HL-60 (cell line): ENCODE measurements at regions not wholly inside any gene's neighbourhood (a gene's known extent, or its start where the extent isn't known, plus 50 kb on each side); places are given as distances from the start of the nearest gene placed in this dataset.

Experiments used
- DNase-seq, 2 experiments: peaks; one replicate each; pipeline ENCODE4 v3.0.0-alpha.2; 2010 to 2020; ENCODE audit warnings: low read depth in 1 of 2, low spot score in 1 of 2
- H3K27ac ChIP-seq: fragments of 250-450 bp; sonication (Bioruptor Pico); replicated peaks from 2 replicates; pipeline ENCODE4 v1.5.1; 2020; ENCODE audit warnings: mild to moderate bottlenecking, moderate library complexity
- H3K27me3 ChIP-seq: fragments of 250-450 bp; sonication (Bioruptor Pico); 2 replicates; pipeline ENCODE4 v1.5.1; 2021; ENCODE audit warnings: mild to moderate bottlenecking, moderate library complexity; ENCODE audit not compliant: insufficient read depth, poor library complexity, severe bottlenecking
- H3K4me3 ChIP-seq: replicated peaks from 2 replicates; pipeline ENCODE4 v1.5.1; 2011; ENCODE audit warnings: mild to moderate bottlenecking, control low read depth, low read length; ENCODE audit not compliant: insufficient read depth
- GABPA ChIP-seq: IDR thresholded peaks from 2 replicates; pipeline ENCODE4 v1.6.1; 2012; ENCODE audit warnings: low read depth
- POLR2AphosphoS5 ChIP-seq: IDR thresholded peaks from 2 replicates; pipeline ENCODE4 v1.6.1; 2012; ENCODE audit warnings: low read depth
- SPI1 ChIP-seq: IDR thresholded peaks from 2 replicates; pipeline ENCODE4 v1.6.1; 2012; ENCODE audit warnings: low read depth, mild to moderate bottlenecking, borderline replicate concordance
- TF ChIP-seq, protein P1 (sequence below): IDR thresholded peaks from one replicate; pipeline ENCODE4 v1.5.1; 2011; ENCODE audit warnings: low read length, control low read depth, inconsistent platforms; ENCODE audit not compliant: insufficient read depth
- TF ChIP-seq, protein P2 (sequence below): IDR thresholded peaks from 2 replicates; pipeline ENCODE4 v1.6.1; 2012; ENCODE audit warnings: low read depth; ENCODE audit not compliant: insufficient replicate concordance

DNA sequence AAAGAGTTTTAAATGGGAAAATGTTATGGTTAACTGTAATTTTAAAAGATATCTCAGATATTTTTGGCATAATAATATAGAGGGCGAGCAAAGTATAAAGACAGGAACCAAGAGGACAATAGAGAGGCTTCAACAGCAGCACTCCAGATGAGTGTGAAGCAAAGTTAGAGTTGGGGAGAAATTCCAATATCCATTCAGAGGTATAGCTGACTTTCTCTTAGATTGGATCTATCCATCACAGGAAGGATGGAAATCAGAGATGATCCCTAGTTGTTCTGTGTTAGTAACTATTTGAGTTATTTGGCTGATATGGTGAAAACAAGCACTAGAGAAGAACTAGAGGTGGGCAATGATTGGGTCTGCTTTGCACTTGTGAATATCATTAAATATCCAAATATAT is 786.0 kb upstream of the KLHL1 start:
- no peak for DNase-seq
- H3K4me3 ChIP-seq, result no peak overlapping the region
- no peak overlapping the region for H3K27ac ChIP-seq
- no peaks in the 10 kb centered on the region for H3K27me3 ChIP-seq
- TF ChIP-seq GABPA, result no peak
- TF ChIP-seq, protein P1, sequence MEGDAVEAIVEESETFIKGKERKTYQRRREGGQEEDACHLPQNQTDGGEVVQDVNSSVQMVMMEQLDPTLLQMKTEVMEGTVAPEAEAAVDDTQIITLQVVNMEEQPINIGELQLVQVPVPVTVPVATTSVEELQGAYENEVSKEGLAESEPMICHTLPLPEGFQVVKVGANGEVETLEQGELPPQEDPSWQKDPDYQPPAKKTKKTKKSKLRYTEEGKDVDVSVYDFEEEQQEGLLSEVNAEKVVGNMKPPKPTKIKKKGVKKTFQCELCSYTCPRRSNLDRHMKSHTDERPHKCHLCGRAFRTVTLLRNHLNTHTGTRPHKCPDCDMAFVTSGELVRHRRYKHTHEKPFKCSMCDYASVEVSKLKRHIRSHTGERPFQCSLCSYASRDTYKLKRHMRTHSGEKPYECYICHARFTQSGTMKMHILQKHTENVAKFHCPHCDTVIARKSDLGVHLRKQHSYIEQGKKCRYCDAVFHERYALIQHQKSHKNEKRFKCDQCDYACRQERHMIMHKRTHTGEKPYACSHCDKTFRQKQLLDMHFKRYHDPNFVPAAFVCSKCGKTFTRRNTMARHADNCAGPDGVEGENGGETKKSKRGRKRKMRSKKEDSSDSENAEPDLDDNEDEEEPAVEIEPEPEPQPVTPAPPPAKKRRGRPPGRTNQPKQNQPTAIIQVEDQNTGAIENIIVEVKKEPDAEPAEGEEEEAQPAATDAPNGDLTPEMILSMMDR, result no peak
- TF ChIP-seq POLR2AphosphoS5, result no peak
- TF ChIP-seq, protein P2, sequence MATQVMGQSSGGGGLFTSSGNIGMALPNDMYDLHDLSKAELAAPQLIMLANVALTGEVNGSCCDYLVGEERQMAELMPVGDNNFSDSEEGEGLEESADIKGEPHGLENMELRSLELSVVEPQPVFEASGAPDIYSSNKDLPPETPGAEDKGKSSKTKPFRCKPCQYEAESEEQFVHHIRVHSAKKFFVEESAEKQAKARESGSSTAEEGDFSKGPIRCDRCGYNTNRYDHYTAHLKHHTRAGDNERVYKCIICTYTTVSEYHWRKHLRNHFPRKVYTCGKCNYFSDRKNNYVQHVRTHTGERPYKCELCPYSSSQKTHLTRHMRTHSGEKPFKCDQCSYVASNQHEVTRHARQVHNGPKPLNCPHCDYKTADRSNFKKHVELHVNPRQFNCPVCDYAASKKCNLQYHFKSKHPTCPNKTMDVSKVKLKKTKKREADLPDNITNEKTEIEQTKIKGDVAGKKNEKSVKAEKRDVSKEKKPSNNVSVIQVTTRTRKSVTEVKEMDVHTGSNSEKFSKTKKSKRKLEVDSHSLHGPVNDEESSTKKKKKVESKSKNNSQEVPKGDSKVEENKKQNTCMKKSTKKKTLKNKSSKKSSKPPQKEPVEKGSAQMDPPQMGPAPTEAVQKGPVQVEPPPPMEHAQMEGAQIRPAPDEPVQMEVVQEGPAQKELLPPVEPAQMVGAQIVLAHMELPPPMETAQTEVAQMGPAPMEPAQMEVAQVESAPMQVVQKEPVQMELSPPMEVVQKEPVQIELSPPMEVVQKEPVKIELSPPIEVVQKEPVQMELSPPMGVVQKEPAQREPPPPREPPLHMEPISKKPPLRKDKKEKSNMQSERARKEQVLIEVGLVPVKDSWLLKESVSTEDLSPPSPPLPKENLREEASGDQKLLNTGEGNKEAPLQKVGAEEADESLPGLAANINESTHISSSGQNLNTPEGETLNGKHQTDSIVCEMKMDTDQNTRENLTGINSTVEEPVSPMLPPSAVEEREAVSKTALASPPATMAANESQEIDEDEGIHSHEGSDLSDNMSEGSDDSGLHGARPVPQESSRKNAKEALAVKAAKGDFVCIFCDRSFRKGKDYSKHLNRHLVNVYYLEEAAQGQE, result no peak
- TF ChIP-seq SPI1, result no peak

DNA sequence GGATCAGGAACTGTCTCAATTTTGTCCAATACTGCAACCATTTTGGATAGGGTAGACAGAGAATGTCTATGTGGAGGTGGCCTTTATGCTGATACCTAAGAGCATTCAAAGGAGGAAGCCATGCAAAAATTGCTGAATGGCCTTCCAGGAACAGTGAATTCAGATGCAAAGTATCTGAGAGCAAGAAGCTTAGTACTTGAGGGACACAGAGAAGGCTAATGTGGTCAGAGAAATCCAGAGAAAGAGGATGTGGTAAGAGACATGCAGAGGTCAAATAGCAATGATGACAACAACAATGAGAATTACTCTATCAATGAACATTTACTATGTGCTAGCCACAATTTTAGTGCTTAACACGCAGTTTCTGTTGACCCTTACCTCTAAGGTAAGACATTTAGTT is 785.6 kb upstream of the KLHL1 start:
- TF ChIP-seq SPI1 (peak; percentile 13; the same call in 1 of the 2 replicates), POLR2AphosphoS5 (no peak)
- no peak overlapping the region for H3K4me3 ChIP-seq
- DNase-seq, result peak; percentile 21 to 30
- H3K27ac ChIP-seq, result no peak overlapping the region
- H3K27me3 ChIP-seq, result no peaks in the 10 kb centered on the region

DNA sequence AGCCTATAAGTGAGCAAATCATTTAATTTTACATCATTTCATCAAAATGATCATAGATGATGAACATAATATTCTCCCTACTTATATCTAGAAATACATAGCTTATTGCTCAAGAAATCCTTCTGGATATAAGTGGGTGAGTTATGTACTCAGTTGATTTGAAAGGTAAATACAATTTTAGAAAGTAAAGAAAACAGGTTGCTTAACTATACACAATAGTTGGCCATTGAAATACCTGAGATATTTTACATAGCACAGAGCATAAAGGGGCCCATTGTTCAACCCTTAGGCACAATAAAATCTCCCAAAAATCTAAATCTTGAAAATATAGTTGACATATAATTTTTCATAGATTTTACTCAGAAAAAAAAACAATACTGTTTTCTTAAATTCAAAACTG is 782.0 kb upstream of the KLHL1 start:
- H3K27ac ChIP-seq, result no peak overlapping the region
- no peak for DNase-seq
- no peaks in the 10 kb centered on the region for H3K27me3 ChIP-seq
- TF ChIP-seq GABPA (no peak), POLR2AphosphoS5 (no peak), SPI1 (no peak)
- TF ChIP-seq, protein P2, result no peak
- TF ChIP-seq, protein P1, result no peak
- no peak overlapping the region for H3K4me3 ChIP-seq

DNA sequence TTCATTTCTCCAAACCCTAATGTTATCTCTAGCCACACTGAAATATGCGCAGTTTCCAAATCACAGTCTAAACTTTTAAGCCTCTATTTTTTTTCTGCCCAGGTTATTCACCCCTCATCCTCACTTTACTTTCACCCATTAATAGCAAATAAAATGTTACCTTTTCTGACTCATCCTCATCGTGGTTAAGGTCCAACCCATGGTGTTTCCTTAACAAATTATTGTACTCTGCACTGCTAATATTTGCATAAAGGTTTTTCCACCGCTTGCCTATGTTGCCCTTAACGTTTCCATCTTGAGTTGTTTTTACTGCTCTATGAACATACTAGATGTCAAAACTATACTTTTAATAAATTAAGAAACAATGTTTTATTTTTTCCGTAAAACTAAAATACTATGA is 780.9 kb upstream of the KLHL1 start:
- DNase-seq, result no peak
- TF ChIP-seq, protein P1, result no peak
- TF ChIP-seq SPI1 (no peak), GABPA (no peak), POLR2AphosphoS5 (no peak)
- TF ChIP-seq, protein P2, result no peak
- no peak overlapping the region for H3K4me3 ChIP-seq
- no peak overlapping the region for H3K27ac ChIP-seq
- no peaks in the 10 kb centered on the region for H3K27me3 ChIP-seq
